GM12878 (cell line): ENCODE measurements at regions not wholly inside any gene's neighbourhood (a gene's known extent, or its start where the extent isn't known, plus 50 kb on each side); places are given as distances from the start of the nearest gene placed in this dataset.

ENCODE experiments used
- ATF2 ChIP-seq: IDR thresholded peaks from 2 replicates; pipeline ENCODE4 v1.6.1; 2012; ENCODE audit warnings: low read length, inconsistent platforms
- CUX1 ChIP-seq: IDR thresholded peaks from 2 replicates; pipeline ENCODE4 v1.6.1; 2012; ENCODE audit warnings: improper control_type of control experiment, low read depth, low read length; ENCODE audit not compliant: insufficient replicate concordance
- FOXM1 ChIP-seq: IDR thresholded peaks from 2 replicates; pipeline ENCODE4 v1.6.1; 2012; ENCODE audit warnings: low read depth, mild to moderate bottlenecking, inconsistent platforms, low read length, moderate library complexity
- KDM1A ChIP-seq: fragments of 200-600 bp; sonication (generic); IDR thresholded peaks from 2 replicates; pipeline ENCODE4 v1.6.1; 2016; ENCODE audit warnings: borderline replicate concordance
- MLLT1 ChIP-seq: fragments of 450-650 bp; IDR thresholded peaks from 2 replicates; pipeline ENCODE4 v1.6.1; 2016; ENCODE audit warnings: mild to moderate bottlenecking
- NKRF ChIP-seq: fragments of 450-650 bp; conservative IDR thresholded peaks from 2 replicates; pipeline ENCODE4 v1.6.1; 2017; ENCODE audit warnings: mild to moderate bottlenecking, moderate library complexity
- PML ChIP-seq: IDR thresholded peaks from 2 replicates; pipeline ENCODE4 v1.6.1; 2012; ENCODE audit warnings: low read length, inconsistent platforms
- POLR2AphosphoS2 ChIP-seq: IDR thresholded peaks from 2 replicates; pipeline ENCODE4 v1.6.1; 2011; ENCODE audit warnings: low read depth, mild to moderate bottlenecking, low read length, improper control_type of control experiment, moderate library complexity
- ZNF274 ChIP-seq: IDR thresholded peaks from one replicate; pipeline ENCODE4 v1.8.0; 2011; ENCODE audit not compliant: insufficient read length, insufficient read depth

GRCh38 chr3:14328422-14328821 lies 74.0 kb upstream of the SLC6A6 start (continued):
- TF ChIP-seq CUX1 (no peak), PML (no peak), NKRF (no peak), ZNF274 (no peak), KDM1A (no peak), POLR2AphosphoS2 (no peak), MLLT1 (no peak), ATF2 (no peak), FOXM1 (no peak)
